Naive thymus-derived CD4-positive, alpha-beta T cell (primary cell): ENCODE measurements at regions not wholly inside any gene's neighbourhood (a gene's known extent, or its start where the extent isn't known, plus 50 kb on each side); places are given as distances from the start of the nearest gene placed in this dataset.
A peak's percentile ranks its signal among the peaks of the same experiment; 100 is the strongest.
"Not testable (repeated sequence)": the region's sequence is repeated elsewhere in the genome, so short reads cannot be mapped to it uniquely, and the experiment has no call there.

ENCODE experiments used
- ATAC-seq: fragments of 150-1000 bp; cut with Tn5 transposase; 2 replicates; pipeline ENCODE4 v1.10.0; 2021; ENCODE audit warnings: mild to moderate bottlenecking, moderate library complexity
- CTCF ChIA-PET: fragments of 350-600 bp; sonication (Branson Sonifier 250); formaldehyde crosslinking; loops from one replicate; lab custom pipeline; 2021; ENCODE audit warnings: antibody characterized with exemption; lab: Charles Lee
- POLR2A ChIA-PET: fragments of 350-600 bp; sonication (Branson Sonifier 250); formaldehyde crosslinking; loops from one replicate; lab custom pipeline; 2021; ENCODE audit warnings: antibody characterized with exemption, inconsistent platforms; lab: Charles Lee
- DNase-seq, 9 donors: peaks; one replicate each; pipeline versions ENCODE4 v3.0.0 to v3.0.0-alpha.2; 2020 to 2022; ENCODE audit warnings: mixed read lengths in 1 of 9
- H3K27ac ChIP-seq: one replicate; pipeline ENCODE4 v1.7.0; 2013; ENCODE audit warnings: mild to moderate bottlenecking, low read depth, low read length, moderate library complexity
- H3K27me3 ChIP-seq, 2 donors: one replicate each; pipeline ENCODE4 v1.7.0; 2013; ENCODE audit warnings: low read length in 2 of 2, mild to moderate bottlenecking in 2 of 2, moderate library complexity in 2 of 2; ENCODE audit not compliant: control insufficient read depth in 2 of 2, insufficient read depth in 2 of 2
- H3K36me3 ChIP-seq, 3 experiments: 1 replicate in 2 of 3; 2 replicates in 1 of 3; pipeline ENCODE4 v1.7.0; 2013; ENCODE audit warnings: low read length in 3 of 3, mild to moderate bottlenecking in 3 of 3, moderate library complexity in 1 of 3; ENCODE audit not compliant: insufficient read depth in 3 of 3, control insufficient read depth in 2 of 3
- H3K4me1 ChIP-seq, 2 donors: one replicate each; pipeline ENCODE4 v1.7.0; 2013; ENCODE audit warnings: low read length in 2 of 2, mild to moderate bottlenecking in 2 of 2, moderate library complexity in 1 of 2; ENCODE audit not compliant: control insufficient read depth in 2 of 2, insufficient read depth in 2 of 2
- H3K4me3 ChIP-seq: 2 replicates; pipeline ENCODE4 v1.7.0; 2013; ENCODE audit warnings: mild to moderate bottlenecking, low read length
- H3K9me3 ChIP-seq, 3 experiments: 1 replicate in 2 of 3; 2 replicates in 1 of 3; pipeline ENCODE4 v1.7.0; 2013; ENCODE audit warnings: low read length in 3 of 3; ENCODE audit not compliant: control insufficient read depth in 2 of 3
- H3K27ac Mint-ChIP-seq, 9 donors: one replicate each; pipeline ENCODE4 v1.8.0; 2020 to 2022; ENCODE audit warnings: mixed read lengths in 9 of 9, mild to moderate bottlenecking in 8 of 9, moderate library complexity in 5 of 9, inconsistent platforms in 2 of 9
- H3K27me3 Mint-ChIP-seq, 5 donors: one replicate each; pipeline ENCODE4 v1.8.0; 2021 to 2022; ENCODE audit warnings: mixed read lengths in 5 of 5, mild to moderate bottlenecking in 1 of 5
- H3K36me3 Mint-ChIP-seq, 5 donors: one replicate each; pipeline ENCODE4 v1.8.0; 2020 to 2022; ENCODE audit warnings: mixed read lengths in 5 of 5, mild to moderate bottlenecking in 3 of 5, inconsistent platforms in 1 of 5
- H3K4me1 Mint-ChIP-seq, 7 donors: one replicate each; pipeline ENCODE4 v1.8.0; 2020 to 2022; ENCODE audit warnings: mixed read lengths in 7 of 7, mild to moderate bottlenecking in 3 of 7, inconsistent platforms in 1 of 7
- H3K4me3 Mint-ChIP-seq, 10 donors: one replicate each; pipeline ENCODE4 v1.8.0; 2020 to 2022; ENCODE audit warnings: mild to moderate bottlenecking in 10 of 10, mixed read lengths in 10 of 10, moderate library complexity in 6 of 10, inconsistent platforms in 2 of 10
- H3K9me3 Mint-ChIP-seq, 11 donors: one replicate each; pipeline ENCODE4 v1.8.0; 2020 to 2022; ENCODE audit warnings: mixed read lengths in 11 of 11, mild to moderate bottlenecking in 4 of 11, inconsistent platforms in 1 of 11, moderate library complexity in 1 of 11
- intact Hi-C, 2 donors: fragments of 100-400 bp; cut with micrococcal nuclease; formaldehyde crosslinking; loops; one replicate each; pipeline ENCODE4 v1.15.1; 2023

DNA sequence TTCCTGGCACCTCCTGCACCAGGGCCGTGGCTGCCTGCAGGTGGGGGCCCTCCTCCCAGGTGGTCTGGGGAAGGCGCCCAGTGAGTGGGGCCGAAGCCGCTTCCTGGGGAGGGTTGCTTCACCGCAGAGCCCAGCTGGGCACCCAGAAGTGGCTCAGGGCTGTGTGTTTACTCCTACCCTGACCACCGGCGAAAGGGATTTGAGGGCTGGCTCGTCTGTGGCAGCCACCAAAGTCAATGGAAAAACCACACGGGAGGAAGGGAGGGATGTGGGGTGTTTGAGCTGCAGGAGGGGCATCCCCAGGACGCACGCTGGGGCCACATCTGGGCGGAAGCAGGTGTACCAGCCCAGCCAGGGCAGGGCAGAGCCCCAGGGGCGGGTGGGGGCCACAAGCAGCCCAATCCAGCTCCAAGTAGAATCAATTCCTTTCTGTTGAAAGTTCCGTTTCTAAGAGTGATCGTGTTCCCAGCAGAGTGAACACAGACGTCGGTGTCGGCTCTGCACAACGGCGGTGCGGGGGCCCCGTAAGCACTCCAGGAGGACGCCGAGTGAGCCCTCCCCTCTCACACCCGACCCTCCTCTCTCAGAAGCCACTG is 69.9 kb downstream of the FOXL3 start:
- Mint-ChIP-seq H3K27ac (peak overlapping the region; percentile 68 to 95 (median 90)), H3K4me3 (peak overlapping the region; percentile 75 to 91 (median 84)), H3K9me3 (peaks cover 0 to 10% (median 0%) of the 10 kb centered on the region in 11 donors), H3K4me1 (peaks cover 30 to 68% (median 53%) of the 10 kb centered on the region in 7 donors), H3K27me3 (no peaks in the 10 kb centered on the region), H3K36me3 (peaks cover 0 to 11% (median 0%) of the 10 kb centered on the region in 5 donors)
- intact Hi-C loops: loop anchor here (5.0 to 10.0 kb wide), 4 partner anchors 165 to 457 kb away; no protein-coding TSS in a partner anchor
- peak; percentile 43 for ATAC-seq
- Histone ChIP-seq H3K27ac (peak overlapping the region; percentile 34), H3K36me3 (no peaks in the 10 kb centered on the region), H3K27me3 (no peaks in the 10 kb centered on the region), H3K4me1 (peaks cover 29 to 49% of the 10 kb centered on the region in 2 donors), H3K9me3 (peaks cover 0 to 6% (median 0%) of the 10 kb centered on the region in 3 experiments), H3K4me3 (peak overlapping the region; percentile 37)
- peak in 2 of 9 donors; percentile 34 to 43 for DNase-seq
- CTCF ChIA-PET: no interaction called here
- POLR2A ChIA-PET: interaction anchor here (0.8 to 1.9 kb wide), 7 partner anchors 8 to 258 kb away, joined by 3 to 12 read pairs (median 3); no protein-coding TSS in a partner anchor

DNA sequence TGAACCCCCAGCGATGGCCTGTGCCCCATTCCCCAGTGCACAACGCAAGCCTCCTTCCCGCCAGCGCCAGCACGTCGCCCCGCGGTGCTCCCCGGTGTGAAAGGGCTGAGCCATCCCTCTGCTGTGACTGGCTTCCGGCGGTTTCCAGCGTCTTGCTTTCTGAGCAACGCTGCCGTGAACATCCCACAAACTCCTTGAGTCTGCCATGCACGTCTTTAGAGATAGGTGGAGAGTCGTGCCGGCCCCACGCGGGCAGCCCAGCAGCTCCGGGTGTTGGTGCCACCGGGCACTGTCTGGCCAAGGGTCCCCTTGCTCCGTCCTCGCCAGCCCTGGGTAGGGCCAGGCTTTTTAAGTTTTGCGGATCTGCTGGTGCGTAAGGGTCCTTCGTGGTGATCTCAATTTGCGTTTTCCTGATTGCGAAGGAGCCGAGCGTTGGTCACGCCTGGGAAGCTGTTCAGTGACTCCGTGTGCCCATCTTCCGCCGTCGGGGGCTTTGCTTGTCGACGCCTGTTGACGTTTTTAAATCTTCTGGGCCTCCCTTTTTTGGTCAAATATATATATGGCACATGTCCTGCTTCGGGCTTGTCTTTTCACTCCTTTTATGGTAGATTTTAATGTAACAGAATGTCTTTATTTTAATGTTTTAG is 70.6 kb downstream of the FOXL3 start:
- peak overlapping the region; percentile 75 to 91 (median 84) for H3K4me3 Mint-ChIP-seq
- DNase-seq (peak in 6 of 9 donors; percentile 25 to 54 (median 44)), ATAC-seq (peak; percentile 40)
- peak overlapping the region; percentile 68 to 95 (median 90) for H3K27ac Mint-ChIP-seq
- Histone ChIP-seq H3K27ac (peak overlapping the region; percentile 34), H3K27me3 (no peaks in the 10 kb centered on the region), H3K9me3 (peaks cover 0 to 6% (median 0%) of the 10 kb centered on the region in 3 experiments), H3K36me3 (no peaks in the 10 kb centered on the region), H3K4me3 (peak overlapping the region; percentile 37), H3K4me1 (peaks cover 29 to 56% of the 10 kb centered on the region in 2 donors)
- CTCF ChIA-PET: no interaction called here
- peaks cover 0 to 11% (median 0%) of the 10 kb centered on the region in 5 donors for H3K36me3 Mint-ChIP-seq
- intact Hi-C loops: loop anchor here (5.0 to 10.0 kb wide), 4 partner anchors 164 to 457 kb away; no protein-coding TSS in a partner anchor
- H3K9me3 Mint-ChIP-seq: peaks cover 0 to 10% (median 0%) of the 10 kb centered on the region in 11 donors
- H3K4me1 Mint-ChIP-seq: peaks cover 37 to 74% (median 58%) of the 10 kb centered on the region in 7 donors
- H3K27me3 Mint-ChIP-seq: no peaks in the 10 kb centered on the region
- POLR2A ChIA-PET: interaction anchor here (0.8 to 1.9 kb wide), 7 partner anchors 9 to 257 kb away, joined by 3 to 12 read pairs (median 3); no protein-coding TSS in a partner anchor

DNA sequence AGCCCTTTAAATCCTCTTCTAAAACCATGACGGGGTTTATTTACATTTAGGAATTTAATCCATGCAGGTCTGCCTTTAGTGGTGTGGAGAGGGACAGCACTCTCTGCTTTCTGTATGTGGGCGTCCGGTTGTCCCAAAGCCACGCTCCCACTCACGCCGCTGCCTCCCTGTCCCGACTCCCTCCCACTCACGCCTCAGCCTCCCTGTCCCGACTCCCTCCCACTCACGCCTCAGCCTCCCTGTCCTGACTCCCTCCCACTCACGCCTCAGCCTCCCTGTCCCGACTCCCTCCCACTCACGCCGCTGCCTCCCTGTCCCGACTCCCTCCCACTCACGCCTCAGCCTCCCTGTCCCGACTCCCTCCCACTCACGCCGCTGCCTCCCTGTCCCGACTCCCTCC is 71.2 kb downstream of the FOXL3 start:
- CTCF ChIA-PET, H3K27ac ChIP-seq, ATAC-seq, H3K4me3 ChIP-seq, H3K36me3 ChIP-seq, DNase-seq, H3K27me3 ChIP-seq, H3K27me3 Mint-ChIP-seq, H3K9me3 ChIP-seq: not testable (repeated sequence)
- Mint-ChIP-seq H3K36me3 (peaks cover 0 to 11% (median 0%) of the 10 kb centered on the region in 5 donors), H3K4me3 (peak overlapping the region in 9 of 10 donors; percentile 21 to 91 (median 83)), H3K9me3 (peaks cover 0 to 10% (median 0%) of the 10 kb centered on the region in 11 donors), H3K4me1 (peaks cover 43 to 80% (median 64%) of the 10 kb centered on the region in 7 donors), H3K27ac (peak overlapping the region in 8 of 9 donors; percentile 68 to 95 (median 91))
- POLR2A ChIA-PET: interaction anchor here (1.9 to 5.5 kb wide), 2 partner anchors 9 kb away, joined by 12 to 61 read pairs; no protein-coding TSS in a partner anchor
- intact Hi-C loops: loop anchor here (5.0 to 10.0 kb wide), 4 partner anchors 164 to 456 kb away; no protein-coding TSS in a partner anchor
- H3K4me1 ChIP-seq: peaks cover 29 to 62% of the 10 kb centered on the region in 2 donors

DNA sequence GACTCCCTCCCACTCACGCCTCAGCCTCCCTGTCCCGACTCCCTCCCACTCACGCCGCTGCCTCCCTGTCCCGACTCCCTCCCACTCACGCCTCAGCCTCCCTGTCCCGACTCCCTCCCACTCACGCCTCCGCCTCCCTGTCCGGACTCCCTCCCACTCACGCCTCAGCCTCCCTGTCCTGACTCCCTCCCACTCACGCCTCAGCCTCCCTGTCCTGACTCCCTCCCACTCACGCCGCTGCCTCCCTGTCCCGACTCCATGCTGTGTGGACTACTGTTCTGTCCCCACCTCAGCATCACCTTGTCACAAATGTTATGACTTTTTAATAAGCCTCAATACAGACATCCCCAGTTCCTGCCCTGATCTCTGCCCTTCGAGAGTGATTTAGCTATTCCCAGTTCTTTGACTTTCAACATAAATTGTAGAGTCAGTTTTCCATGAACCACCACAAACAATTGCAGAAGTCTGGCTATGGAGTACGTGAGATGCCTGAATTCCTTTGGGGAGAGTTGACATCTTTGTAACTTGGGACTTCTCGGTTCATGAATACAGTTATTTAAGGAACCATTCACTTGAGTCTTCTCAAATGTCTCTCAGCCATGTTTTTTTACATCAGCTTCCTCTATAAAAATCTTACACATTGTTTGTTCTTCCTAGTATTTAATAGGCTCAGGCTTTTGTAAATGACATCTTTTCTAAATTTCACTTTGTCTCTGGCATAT is 71.9 kb downstream of the FOXL3 start:
- H3K4me1 Mint-ChIP-seq: peaks cover 49 to 87% (median 71%) of the 10 kb centered on the region in 7 donors
- no peaks in the 10 kb centered on the region for H3K36me3 ChIP-seq
- peaks cover 29 to 69% of the 10 kb centered on the region in 2 donors for H3K4me1 ChIP-seq
- peaks cover 0 to 10% (median 0%) of the 10 kb centered on the region in 11 donors for H3K9me3 Mint-ChIP-seq
- no peaks in the 10 kb centered on the region for H3K27me3 ChIP-seq
- H3K4me3 ChIP-seq: peak overlapping the region; percentile 38
- peak overlapping the region; percentile 86 to 98 (median 94) for H3K27ac Mint-ChIP-seq
- intact Hi-C loops: loop anchor here (1.0 to 10.0 kb wide), 7 partner anchors 11 to 455 kb away; no protein-coding TSS in a partner anchor
- ChIA-PET POLR2A (interaction anchor here (0.7 to 5.5 kb wide), 7 partner anchors 10 to 514 kb away, joined by 4 to 61 read pairs (median 5); partner anchors contain the start of gene GET4), CTCF (interaction anchor here (0.7 kb wide), 1 partner anchor 9 kb away, joined by 3 read pairs; no protein-coding TSS in a partner anchor)
- ATAC-seq (no peak), DNase-seq (no peak)
- H3K27me3 Mint-ChIP-seq: peaks cover 0 to 5% (median 0%) of the 10 kb centered on the region in 5 donors
- H3K4me3 Mint-ChIP-seq: peak overlapping the region; percentile 71 to 85 (median 76)
- H3K27ac ChIP-seq: peak overlapping the region; percentile 68
- H3K9me3 ChIP-seq: peaks cover 0 to 6% (median 0%) of the 10 kb centered on the region in 3 experiments
- H3K36me3 Mint-ChIP-seq: peaks cover 0 to 11% (median 0%) of the 10 kb centered on the region in 5 donors

DNA sequence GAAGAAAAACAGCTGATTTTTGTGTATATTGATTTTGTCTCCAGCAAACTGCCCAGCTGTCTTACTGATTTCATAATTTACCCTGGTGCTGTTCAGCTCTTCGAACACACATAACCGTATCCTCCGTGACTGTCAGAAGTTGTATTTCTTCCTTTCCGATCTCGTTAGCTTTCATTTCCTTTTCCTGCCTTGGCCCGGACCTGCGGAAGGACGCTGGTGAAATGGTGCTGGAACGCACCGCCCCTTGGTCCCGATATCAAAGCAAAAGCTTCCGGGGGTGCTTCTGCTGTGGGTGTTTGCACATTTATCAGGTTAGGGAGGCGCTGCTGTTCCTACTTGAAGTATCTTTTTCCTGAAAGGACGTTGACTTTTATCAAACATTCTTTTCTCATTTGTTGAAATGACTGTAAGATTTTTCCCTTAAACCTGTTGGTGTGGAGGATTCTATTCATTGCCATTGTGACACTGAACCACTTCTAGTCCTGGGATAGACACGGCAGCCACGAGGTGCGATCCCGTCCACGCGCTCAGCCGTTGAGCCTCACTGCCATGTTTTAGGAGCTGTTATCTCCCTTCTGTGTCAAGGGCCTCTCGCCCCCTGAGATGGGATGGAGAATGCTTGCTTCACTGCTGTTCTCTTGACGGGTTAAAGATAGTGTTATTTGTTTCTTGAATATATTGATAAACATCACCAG is 72.6 kb downstream of the FOXL3 start:
- Mint-ChIP-seq H3K4me3 (peak overlapping the region; percentile 71 to 85 (median 76)), H3K4me1 (peaks cover 52 to 89% (median 73%) of the 10 kb centered on the region in 7 donors)
- intact Hi-C loops: loop anchor here (1.0 to 10.0 kb wide), 7 partner anchors 11 to 455 kb away; no protein-coding TSS in a partner anchor

More for the DNA sequence above, 72.6 kb downstream of the FOXL3 start:
- ChIA-PET CTCF (interaction anchor here (0.7 kb wide), 1 partner anchor 9 kb away, joined by 3 read pairs; no protein-coding TSS in a partner anchor), POLR2A (interaction anchor here (0.7 to 5.5 kb wide), 10 partner anchors 10 to 514 kb away, joined by 3 to 61 read pairs (median 5); partner anchors contain the start of gene GET4)
- peak overlapping the region; percentile 38 for H3K4me3 ChIP-seq
- ATAC-seq (peak; percentile 68), DNase-seq (peak in 7 of 9 donors; percentile 57 to 70 (median 61))
- peaks cover 0 to 6% (median 0%) of the 10 kb centered on the region in 3 experiments for H3K9me3 ChIP-seq
- H3K27me3 ChIP-seq: no peaks in the 10 kb centered on the region
- peaks cover 0 to 10% (median 0%) of the 10 kb centered on the region in 11 donors for H3K9me3 Mint-ChIP-seq
- peak overlapping the region; percentile 86 to 98 (median 94) for H3K27ac Mint-ChIP-seq
- peaks cover 29 to 72% of the 10 kb centered on the region in 2 donors for H3K4me1 ChIP-seq
- H3K36me3 ChIP-seq: no peaks in the 10 kb centered on the region
- peak overlapping the region; percentile 68 for H3K27ac ChIP-seq
- peaks cover 0 to 11% (median 0%) of the 10 kb centered on the region in 5 donors for H3K36me3 Mint-ChIP-seq
- peaks cover 0 to 5% (median 0%) of the 10 kb centered on the region in 5 donors for H3K27me3 Mint-ChIP-seq
